Activated CD4-positive, alpha-beta memory T cell treated with anti-CD3 and anti-CD28 coated beads for 36 hours (primary cell): ENCODE measurements at regions not wholly inside any gene's neighbourhood (a gene's known extent, or its start where the extent isn't known, plus 50 kb on each side); places are given as distances from the start of the nearest gene placed in this dataset.
"Not testable (repeated sequence)": the region's sequence is repeated elsewhere in the genome, so short reads cannot be mapped to it uniquely, and the experiment has no call there.

Experiments
- CTCF ChIA-PET: fragments of 350-600 bp; sonication (Branson Sonifier 250); formaldehyde crosslinking; loops from one replicate; lab custom pipeline; 2021; ENCODE audit warnings: antibody characterized with exemption, inconsistent platforms; lab: Charles Lee
- POLR2A ChIA-PET: fragments of 350-600 bp; sonication (Branson Sonifier 250); formaldehyde crosslinking; loops from one replicate; lab custom pipeline; 2021; ENCODE audit warnings: antibody characterized with exemption; lab: Charles Lee
- DNase-seq: peaks from one replicate; pipeline ENCODE4 v3.0.0-alpha.2; 2020
- H3K27ac Mint-ChIP-seq: one replicate; pipeline ENCODE4 v1.8.0; 2021; ENCODE audit warnings: mixed read lengths
- H3K27me3 Mint-ChIP-seq: one replicate; pipeline ENCODE4 v1.8.0; 2021; ENCODE audit warnings: mixed read lengths
- H3K36me3 Mint-ChIP-seq: one replicate; pipeline ENCODE4 v1.8.0; 2021; ENCODE audit warnings: mixed read lengths
- H3K4me1 Mint-ChIP-seq: one replicate; pipeline ENCODE4 v1.8.0; 2021; ENCODE audit warnings: low read depth, mixed read lengths
- H3K4me3 Mint-ChIP-seq: one replicate; pipeline ENCODE4 v1.8.0; 2021; ENCODE audit warnings: mild to moderate bottlenecking, mixed read lengths
- H3K9me3 Mint-ChIP-seq: one replicate; pipeline ENCODE4 v1.8.0; 2021; ENCODE audit warnings: mixed read lengths
- intact Hi-C: fragments of 100-400 bp; cut with micrococcal nuclease; formaldehyde crosslinking; loops from one replicate; pipeline ENCODE4 v1.15.1; 2023

DNA sequence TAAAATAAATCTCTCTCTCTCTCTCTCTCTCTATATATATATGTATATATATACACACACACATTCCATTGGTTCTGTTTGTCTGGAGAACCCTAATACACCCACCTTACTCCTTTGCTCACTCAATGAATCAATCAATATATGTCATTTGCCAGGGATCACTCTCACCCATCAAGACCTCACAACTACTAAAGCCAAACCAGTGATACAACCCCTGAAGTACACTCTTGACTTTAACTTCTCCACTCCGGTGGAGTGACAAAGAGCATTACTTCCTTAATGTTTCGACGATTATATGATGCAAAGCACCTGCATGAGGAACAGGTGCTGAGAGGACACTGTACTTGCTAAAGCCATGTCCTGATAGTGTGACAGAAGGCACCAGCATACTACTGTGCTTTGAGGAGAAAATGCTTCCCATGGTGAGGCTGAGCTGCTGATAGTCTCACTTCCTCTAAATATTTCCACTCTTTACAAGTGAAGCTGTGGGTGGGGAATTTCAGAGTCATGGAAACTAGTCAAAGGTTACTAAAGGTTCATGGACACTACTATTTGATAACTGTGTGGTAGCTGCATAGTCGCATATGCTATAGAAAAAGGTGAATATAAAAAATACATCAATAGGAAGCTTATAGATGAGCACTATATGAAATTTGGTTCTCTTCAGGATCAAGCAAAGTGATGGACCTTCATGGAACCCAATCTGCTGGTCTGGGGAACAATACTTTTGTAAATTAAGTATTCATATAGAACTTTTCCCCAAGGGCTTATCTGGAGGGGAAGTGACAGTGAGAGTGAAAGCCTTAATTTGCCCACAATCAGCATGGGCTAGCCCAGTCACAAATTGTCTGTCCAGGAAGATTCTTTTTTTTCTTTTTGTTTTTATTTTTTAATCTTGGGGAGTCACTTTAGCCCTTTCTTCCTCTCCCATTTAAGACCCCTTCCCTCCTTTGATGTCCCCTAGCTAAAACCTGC, 141.9 kb upstream of the NEDD9 start:
- intact Hi-C loops, result loop anchor here (1.0 kb wide), 2 partner anchors 8 kb away; no protein-coding TSS in a partner anchor
- Mint-ChIP-seq H3K4me3 (peak overlapping the region; percentile 21), H3K36me3 (peaks cover 41% of the 10 kb centered on the region), H3K27me3 (no peaks in the 10 kb centered on the region), H3K27ac (peak overlapping the region; percentile 71), H3K9me3 (peaks cover 6% of the 10 kb centered on the region), H3K4me1 (peaks cover 77% of the 10 kb centered on the region)
- POLR2A ChIA-PET, result interaction anchor here (0.8 to 1.4 kb wide), 5 partner anchors 12 to 158 kb away, joined by 3 to 5 read pairs (median 3); partner anchors contain the start of gene NEDD9
- DNase-seq, result no peak
- CTCF ChIA-PET, result interaction anchor here (0.9 to 2.2 kb wide), 5 partner anchors 8 to 122 kb away, joined by 3 to 9 read pairs (median 4); no protein-coding TSS in a partner anchor

DNA sequence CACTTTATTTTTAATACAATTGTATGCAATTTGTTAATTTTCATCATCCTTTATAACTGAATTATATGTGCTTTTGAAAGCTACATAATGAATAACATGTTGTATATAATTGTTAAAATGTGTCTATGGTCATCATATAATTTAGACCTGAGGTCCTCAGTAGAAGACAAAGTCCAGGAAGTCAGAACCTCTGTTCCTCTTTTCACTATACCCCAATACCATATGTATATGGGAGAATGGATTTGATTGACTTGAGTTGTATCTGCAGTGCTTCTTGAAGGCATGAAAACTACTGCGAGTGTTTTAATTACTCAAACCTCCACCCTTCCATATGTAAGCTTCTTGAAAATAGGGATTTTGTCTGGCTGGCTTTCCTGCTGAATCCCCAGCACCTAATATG, 140.7 kb upstream of the NEDD9 start:
- H3K4me3 Mint-ChIP-seq, result no peak overlapping the region
- no peak overlapping the region for H3K27ac Mint-ChIP-seq
- H3K9me3 Mint-ChIP-seq, result peaks cover 5% of the 10 kb centered on the region
- ChIA-PET POLR2A (interaction anchor here (1.4 kb wide), 1 partner anchor 30 kb away, joined by 5 read pairs; no protein-coding TSS in a partner anchor), CTCF (interaction anchor here (1.0 to 2.2 kb wide), 4 partner anchors 9 to 123 kb away, joined by 3 to 9 read pairs (median 5); no protein-coding TSS in a partner anchor)
- DNase-seq, result no peak
- H3K4me1 Mint-ChIP-seq, result peaks cover 82% of the 10 kb centered on the region
- peaks cover 39% of the 10 kb centered on the region for H3K36me3 Mint-ChIP-seq
- no peaks in the 10 kb centered on the region for H3K27me3 Mint-ChIP-seq
- intact Hi-C loops, result no loop called here

- Mint-ChIP-seq H3K36me3 (peaks cover 31% of the 10 kb centered on the region), H3K4me1 (peaks cover 82% of the 10 kb centered on the region)
- H3K27me3 Mint-ChIP-seq, H3K4me3 Mint-ChIP-seq, DNase-seq, POLR2A ChIA-PET, CTCF ChIA-PET, H3K9me3 Mint-ChIP-seq, H3K27ac Mint-ChIP-seq, intact Hi-C loops: not testable (repeated sequence)
Observed at GRCh38 chr6:11372186-11372790, 139.8 kb upstream of the NEDD9 start.

DNA sequence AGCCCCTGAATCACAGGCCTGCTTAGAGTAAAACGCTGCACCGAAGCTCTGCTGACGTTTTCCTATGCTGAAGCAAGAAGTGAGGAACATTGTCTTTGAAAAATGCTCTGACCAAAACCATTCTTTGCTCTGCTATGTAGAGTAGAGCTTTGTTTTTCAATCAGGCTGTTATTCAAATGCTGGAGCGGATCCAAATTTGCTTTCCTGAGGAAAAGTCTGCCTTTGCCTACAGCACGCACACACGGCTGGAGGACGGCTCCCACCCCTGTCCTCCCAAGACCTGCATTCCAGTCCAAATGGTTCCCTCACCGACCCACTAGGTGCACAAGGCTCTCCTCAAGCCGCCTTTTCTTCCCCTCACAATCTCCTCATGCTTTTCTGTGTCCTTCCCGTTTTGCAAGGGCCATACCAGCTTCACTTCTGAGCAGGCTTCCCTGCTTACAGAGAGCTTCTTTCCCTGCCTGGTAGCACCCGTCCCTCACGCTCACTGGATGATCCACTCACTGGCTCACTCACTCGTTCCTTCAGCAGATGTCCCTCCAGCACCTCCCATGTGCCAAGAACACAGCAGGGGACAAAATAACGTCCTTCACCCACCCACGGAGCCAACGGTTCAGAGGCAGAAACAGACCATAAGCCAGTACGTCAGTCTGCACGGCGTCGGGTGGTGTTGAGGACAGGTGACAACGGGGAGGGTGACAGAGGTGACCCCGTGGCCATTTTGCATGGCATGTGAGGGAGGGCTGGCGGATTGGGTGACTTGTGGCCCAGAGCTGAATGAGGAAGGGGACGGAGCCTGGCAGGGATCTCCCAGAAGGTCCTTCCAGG, 137.9 kb upstream of the NEDD9 start:
- intact Hi-C loops, result no loop called here
- ChIA-PET POLR2A (no interaction called here), CTCF (interaction anchor here (0.6 kb wide), 1 partner anchor 198 kb away, joined by 3 read pairs; no protein-coding TSS in a partner anchor)
- peaks cover 22% of the 10 kb centered on the region for H3K36me3 Mint-ChIP-seq
- no peak overlapping the region for H3K4me3 Mint-ChIP-seq
- H3K4me1 Mint-ChIP-seq, result peaks cover 84% of the 10 kb centered on the region
- no peak overlapping the region for H3K27ac Mint-ChIP-seq
- peaks cover 3% of the 10 kb centered on the region for H3K9me3 Mint-ChIP-seq
- no peak for DNase-seq
- no peaks in the 10 kb centered on the region for H3K27me3 Mint-ChIP-seq

DNA sequence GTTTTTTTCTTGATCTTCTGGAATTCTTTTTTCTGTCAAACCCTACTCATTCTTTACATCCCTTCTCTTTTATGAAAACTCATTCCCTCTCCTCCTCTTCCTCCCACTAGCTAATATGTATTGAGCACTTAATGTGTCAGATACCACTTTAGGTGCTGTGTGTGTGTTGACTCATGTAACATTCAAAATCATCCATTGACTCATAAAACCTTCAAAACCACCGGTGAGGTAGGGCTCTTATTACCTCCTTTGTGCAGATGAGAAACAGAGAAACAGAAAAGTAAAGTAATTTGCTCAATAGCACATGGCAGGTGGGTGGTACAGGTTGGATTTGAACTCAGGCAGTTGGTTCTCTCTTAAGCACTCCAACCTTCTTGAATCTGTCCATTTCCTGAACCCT, 136.3 kb upstream of the NEDD9 start:
- POLR2A ChIA-PET, result interaction anchor here (1.0 to 3.1 kb wide), 5 partner anchors 12 to 275 kb away, joined by 3 to 26 read pairs (median 6); partner anchors contain the start of genes NEDD9 and SMIM13
- H3K27ac Mint-ChIP-seq, result peak overlapping the region; percentile 52
- H3K4me1 Mint-ChIP-seq, result peaks cover 84% of the 10 kb centered on the region
- intact Hi-C loops, result loop anchor here (2.0 to 10.0 kb wide), 6 partner anchors 92 to 646 kb away; partner anchors contain the start of genes HIVEP1, MAK and TMEM170B
- no peak overlapping the region for H3K4me3 Mint-ChIP-seq
- DNase-seq, result peak; percentile 56
- H3K27me3 Mint-ChIP-seq, result no peaks in the 10 kb centered on the region
- peaks cover 22% of the 10 kb centered on the region for H3K36me3 Mint-ChIP-seq
- CTCF ChIA-PET, result interaction anchor here (0.6 to 3.2 kb wide), 5 partner anchors 13 to 127 kb away, joined by 3 to 13 read pairs (median 5); no protein-coding TSS in a partner anchor
- peaks cover 3% of the 10 kb centered on the region for H3K9me3 Mint-ChIP-seq

- intact Hi-C loops, result loop anchor here (2.0 to 10.0 kb wide), 6 partner anchors 91 to 647 kb away; partner anchors contain the start of genes HIVEP1, MAK and TMEM170B
- peaks cover 22% of the 10 kb centered on the region for H3K36me3 Mint-ChIP-seq
- H3K27ac Mint-ChIP-seq, result no peak overlapping the region
Observed at GRCh38 chr6:11368264-11368663, 135.8 kb upstream of the NEDD9 start.

DNA sequence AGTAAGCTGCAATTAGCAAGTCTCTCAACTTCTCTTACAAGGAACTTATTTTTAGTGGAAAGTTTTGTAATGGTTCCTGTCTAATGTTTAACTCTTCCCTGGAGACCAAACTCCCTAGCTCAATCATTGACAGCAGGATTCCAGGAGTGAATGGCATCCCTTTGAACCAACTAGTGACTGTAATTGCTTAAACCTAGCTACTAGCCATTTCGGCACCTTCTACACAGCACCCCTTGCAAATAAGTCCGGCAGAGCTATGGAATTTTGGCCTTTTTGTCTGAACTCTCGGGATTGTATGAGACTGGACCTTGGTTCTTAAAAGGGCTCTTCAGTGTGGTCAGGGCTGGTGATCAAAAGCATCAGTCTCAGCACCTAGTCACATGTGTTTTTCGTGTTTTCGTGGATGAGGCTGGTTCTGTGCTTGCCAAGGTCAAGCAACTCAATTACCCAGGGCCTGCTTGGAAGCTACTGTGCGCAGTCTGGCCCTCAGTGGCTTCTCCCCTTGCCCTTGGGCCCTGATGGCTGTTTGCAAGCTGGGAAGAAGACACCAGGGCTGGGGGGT, 135.3 kb upstream of the NEDD9 start:
- peaks cover 91% of the 10 kb centered on the region for H3K4me1 Mint-ChIP-seq
- no peaks in the 10 kb centered on the region for H3K27me3 Mint-ChIP-seq
- ChIA-PET CTCF (interaction anchor here (1.1 to 3.2 kb wide), 6 partner anchors 13 to 135 kb away, joined by 3 to 13 read pairs (median 8); partner anchors contain the start of gene NEDD9), POLR2A (interaction anchor here (0.7 to 3.1 kb wide), 12 partner anchors 13 to 344 kb away, joined by 3 to 26 read pairs (median 4); partner anchors contain the start of genes NEDD9 and SMIM13)
- peaks cover 3% of the 10 kb centered on the region for H3K9me3 Mint-ChIP-seq
- peaks cover 24% of the 10 kb centered on the region for H3K36me3 Mint-ChIP-seq
- DNase-seq, result no peak
- intact Hi-C loops, result loop anchor here (2.0 to 10.0 kb wide), 6 partner anchors 91 to 647 kb away; partner anchors contain the start of genes HIVEP1, MAK and TMEM170B
- H3K27ac Mint-ChIP-seq, result peak overlapping the region; percentile 77
- H3K4me3 Mint-ChIP-seq, result no peak overlapping the region

More at GRCh38 chr6:11368264-11368663, 135.8 kb upstream of the NEDD9 start:
- Mint-ChIP-seq H3K27me3 (no peaks in the 10 kb centered on the region), H3K9me3 (peaks cover 3% of the 10 kb centered on the region), H3K4me1 (peaks cover 87% of the 10 kb centered on the region), H3K4me3 (no peak overlapping the region)
- ChIA-PET CTCF (interaction anchor here (0.6 to 3.2 kb wide), 6 partner anchors 13 to 128 kb away, joined by 3 to 13 read pairs (median 6); no protein-coding TSS in a partner anchor), POLR2A (interaction anchor here (0.7 to 3.1 kb wide), 7 partner anchors 12 to 275 kb away, joined by 3 to 26 read pairs (median 3); partner anchors contain the start of genes NEDD9 and SMIM13)
- DNase-seq, result no peak

- peaks cover 20% of the 10 kb centered on the region for H3K36me3 Mint-ChIP-seq
- H3K4me3 Mint-ChIP-seq, result peak overlapping the region; percentile 30
Observed at GRCh38 chr6:11366934-11367637, 134.6 kb upstream of the NEDD9 start.

DNA sequence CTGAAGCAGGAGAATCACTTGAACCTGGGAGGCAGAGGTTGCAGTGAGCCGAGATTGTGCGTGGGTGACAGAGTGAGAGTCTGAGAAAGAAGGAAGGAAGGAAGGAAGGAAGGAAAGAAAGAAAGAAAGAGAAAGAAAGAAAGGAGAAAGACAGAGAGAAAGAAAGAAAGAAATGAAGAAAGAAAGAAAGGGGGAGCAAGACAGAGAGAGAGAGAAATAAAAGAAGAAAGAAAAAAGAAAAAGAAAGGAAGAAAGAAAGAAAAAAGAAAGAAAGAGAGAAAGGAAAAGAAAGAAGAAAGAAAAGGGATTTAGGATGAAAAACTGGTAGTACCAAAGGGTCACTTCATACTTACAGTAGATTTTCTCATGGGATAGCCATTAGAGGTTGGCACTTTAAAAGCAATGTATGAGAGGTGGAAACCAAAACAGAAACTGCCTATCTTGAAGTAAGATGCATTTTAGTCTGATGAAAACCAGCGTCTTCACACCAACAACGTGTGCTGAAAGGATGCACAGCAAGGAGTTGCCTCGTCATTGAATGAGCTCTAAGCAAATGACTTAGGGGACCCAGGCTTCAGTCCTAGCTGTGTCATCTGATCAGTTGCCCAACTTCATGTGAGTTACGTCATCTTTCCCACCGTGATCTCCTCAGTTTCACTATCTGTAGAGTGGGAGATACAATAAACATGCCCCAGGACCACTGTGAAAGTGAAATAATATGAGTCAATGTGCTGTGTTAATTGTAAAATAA, 133.9 kb upstream of the NEDD9 start:
- intact Hi-C loops, result loop anchor here (1.0 to 10.0 kb wide), 11 partner anchors 8 to 648 kb away; partner anchors contain the start of genes HIVEP1, MAK, NEDD9 and TMEM170B
- Mint-ChIP-seq H3K36me3 (peaks cover 22% of the 10 kb centered on the region), H3K9me3 (no peaks in the 10 kb centered on the region), H3K4me3 (peak overlapping the region; percentile 43), H3K4me1 (peaks cover 95% of the 10 kb centered on the region), H3K27ac (peak overlapping the region; percentile 77), H3K27me3 (no peaks in the 10 kb centered on the region)
- CTCF ChIA-PET, result interaction anchor here (1.1 to 3.2 kb wide), 5 partner anchors 12 to 134 kb away, joined by 3 to 13 read pairs (median 9); partner anchors contain the start of gene NEDD9
- peak; percentile 72 for DNase-seq
- POLR2A ChIA-PET, result interaction anchor here (0.7 to 3.1 kb wide), 10 partner anchors 12 to 346 kb away, joined by 3 to 26 read pairs (median 4); partner anchors contain the start of gene NEDD9

More at GRCh38 chr6:11366934-11367637, 134.6 kb upstream of the NEDD9 start:
- CTCF ChIA-PET, result interaction anchor here (1.1 to 3.2 kb wide), 5 partner anchors 13 to 134 kb away, joined by 3 to 13 read pairs (median 9); partner anchors contain the start of gene NEDD9
- intact Hi-C loops, result loop anchor here (1.0 to 10.0 kb wide), 11 partner anchors 7 to 648 kb away; partner anchors contain the start of genes HIVEP1, MAK, NEDD9 and TMEM170B
- POLR2A ChIA-PET, result interaction anchor here (0.7 to 3.1 kb wide), 12 partner anchors 13 to 345 kb away, joined by 3 to 26 read pairs (median 4); partner anchors contain the start of genes NEDD9 and SMIM13
- Mint-ChIP-seq H3K27ac (peak overlapping the region; percentile 77), H3K9me3 (peaks cover under 1% of the 10 kb centered on the region), H3K4me1 (peaks cover 91% of the 10 kb centered on the region), H3K27me3 (no peaks in the 10 kb centered on the region)
- no peak for DNase-seq
